ENCODE measurements at regions not wholly inside any gene's neighbourhood (a gene's known extent, or its start where the extent isn't known, plus 50 kb on each side); places are given as distances from the start of the nearest gene placed in this dataset.

GRCh38 chr5:53355931-53356330 is 124.5 kb upstream of the FST start:
- TF ChIP-seq EZH2phosphoT487 (IDR thresholded peaks at IDR 0.05; ENCODE audit: borderline replicate concordance, low read length) = no peak
- TF ChIP-seq CTCF (conservative IDR thresholded peaks at IDR 0.05; ENCODE audit: low read depth, low read length) = no peak

All from PC-3 (cell line).